ENCODE measurements at regions not wholly inside any gene's neighbourhood (a gene's known extent, or its start where the extent isn't known, plus 50 kb on each side); places are given as distances from the start of the nearest gene placed in this dataset.
A peak's percentile ranks its signal among the peaks of the same experiment; 100 is the strongest.

DNA sequence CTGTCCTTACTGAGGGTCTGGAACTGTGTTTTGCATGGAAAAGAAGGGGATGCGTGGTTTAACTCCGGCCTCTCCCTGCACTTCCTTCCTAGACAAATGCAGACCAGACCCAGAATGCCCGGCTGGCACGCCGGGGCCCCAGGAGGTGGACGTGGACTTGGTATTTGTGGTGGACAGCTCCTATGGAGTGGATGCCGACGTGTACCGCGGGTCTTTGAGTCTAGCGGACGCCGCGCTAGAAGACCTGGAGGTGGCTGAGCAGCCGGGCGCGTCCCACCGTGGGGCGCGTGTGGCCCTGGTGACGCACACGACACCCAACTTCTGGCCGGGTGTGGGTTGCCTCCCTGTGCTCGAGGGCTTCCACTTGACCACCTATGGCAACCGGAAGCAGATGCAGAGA, 81.8 kb upstream of the COL6A5 start:
- no peak for DNase-seq

DNA sequence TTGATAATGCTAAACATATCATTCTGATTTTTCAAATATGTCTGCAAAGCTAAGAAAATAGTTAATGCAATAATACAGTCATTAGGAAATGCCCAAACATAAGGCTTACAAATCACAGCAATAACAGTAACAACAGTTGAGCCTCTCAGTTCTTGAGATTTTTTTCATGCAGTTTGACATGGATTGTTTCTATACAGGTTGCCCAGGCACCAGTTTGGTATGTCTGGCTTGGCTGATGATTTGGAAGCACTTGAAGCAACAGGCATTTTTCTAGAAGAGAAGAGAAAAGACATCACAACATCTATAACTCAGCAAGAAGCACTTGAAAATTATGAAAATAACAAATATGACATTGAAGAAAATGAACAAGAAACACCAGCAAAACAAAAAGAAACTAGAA, 78.7 kb upstream of the COL6A5 start:
- DNase-seq = no peak

GRCh38 chr3:130276203-130276803, 69.2 kb upstream of the COL6A5 start:
- DNase-seq = peak; percentile 56

- DNase-seq = no peak
Observed at GRCh38 chr3:130288670-130289069, 56.8 kb upstream of the COL6A5 start.

GRCh38 chr3:130291148-130291547, 54.3 kb upstream of the COL6A5 start:
- no peak for DNase-seq

DNA sequence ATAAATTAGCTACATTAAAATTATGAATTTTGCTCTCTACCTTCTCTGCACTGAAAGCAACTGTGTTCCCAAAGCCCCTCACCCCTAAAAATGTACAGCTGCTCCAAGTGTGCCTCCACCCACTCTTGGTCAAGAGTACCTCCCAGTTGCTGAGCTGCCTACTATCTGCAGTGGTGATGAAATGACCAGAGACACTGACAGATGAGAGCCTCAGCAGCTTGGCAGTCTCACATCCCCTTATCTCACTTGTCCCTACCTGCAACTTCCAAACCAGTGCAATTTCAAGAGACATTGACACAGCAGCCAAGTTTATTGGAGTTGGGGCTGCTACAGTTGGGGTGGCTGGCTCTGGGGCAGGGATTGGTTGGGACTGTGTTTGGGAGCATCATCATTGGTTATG, 52.2 kb upstream of the COL6A5 start:
- no peak for DNase-seq
